Liver (tissue), 3 donors: ENCODE measurements at regions not wholly inside any gene's neighbourhood (a gene's known extent, or its start where the extent isn't known, plus 50 kb on each side); places are given as distances from the start of the nearest gene placed in this dataset.

Experiments
- ATF3 ChIP-seq: IDR thresholded peaks from 2 replicates; pipeline ENCODE4 v1.6.1; 2016; ENCODE audit warnings: antibody characterized with exemption
- CTCF ChIP-seq: fragments of 150-350 bp; IDR thresholded peaks from 2 replicates; pipeline ENCODE4 v1.5.1; 2017; ENCODE audit warnings: improper control_type of control experiment, low read depth, low read length; ENCODE audit not compliant: missing input control
- EGR1 ChIP-seq, 2 donors: IDR thresholded peaks; 2 replicates each; pipeline ENCODE4 v1.6.1; 2016 to 2018; ENCODE audit warnings: antibody characterized with exemption in 2 of 2, low read depth in 2 of 2
- HNF4A ChIP-seq, 2 donors: conservative IDR thresholded peaks; 2 replicates each; pipeline ENCODE4 v1.6.1; 2016; ENCODE audit warnings: antibody characterized with exemption in 2 of 2, mild to moderate bottlenecking in 2 of 2
- REST ChIP-seq: IDR thresholded peaks from 2 replicates; pipeline ENCODE4 v1.6.1; 2016; ENCODE audit warnings: antibody characterized with exemption, mild to moderate bottlenecking
- TF ChIP-seq, protein P1 (sequence below): IDR thresholded peaks from 2 replicates; pipeline ENCODE4 v1.6.1; 2016; ENCODE audit warnings: antibody characterized with exemption
- donor health status: healthy.
- donor health status: healthy.

- no peak for TF ChIP-seq CTCF
- TF ChIP-seq HNF4A (conservative IDR thresholded peaks at IDR 0.05) = no peak
- TF ChIP-seq EGR1 (IDR thresholded peaks at IDR 0.05; ENCODE audit: low read depth in 2 of 2) = no peak
- TF ChIP-seq REST = no peak
- TF ChIP-seq, protein P1, sequence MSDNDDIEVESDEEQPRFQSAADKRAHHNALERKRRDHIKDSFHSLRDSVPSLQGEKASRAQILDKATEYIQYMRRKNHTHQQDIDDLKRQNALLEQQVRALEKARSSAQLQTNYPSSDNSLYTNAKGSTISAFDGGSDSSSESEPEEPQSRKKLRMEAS = no peak
- TF ChIP-seq ATF3 = no peak
Observed at GRCh38 chr10:62710182-62710581, 94.3 kb upstream of the ADO start.
